Mesenchymal stem cell (in vitro differentiated cells and primary cell): ENCODE measurements at regions not wholly inside any gene's neighbourhood (a gene's known extent, or its start where the extent isn't known, plus 50 kb on each side); places are given as distances from the start of the nearest gene placed in this dataset.
A peak's percentile ranks its signal among the peaks of the same experiment; 100 is the strongest.

Experiments used
- DNase-seq: peaks from one replicate; pipeline ENCODE4 v3.0.0-alpha.2; 2013
- H2AFZ ChIP-seq: one replicate; pipeline ENCODE4 v1.6.1; 2013; ENCODE audit warnings: low read depth, mild to moderate bottlenecking, control low read depth, inconsistent platforms, low read length, moderate library complexity
- H2AK5ac ChIP-seq: 2 replicates; pipeline ENCODE4 v1.6.1; 2013; ENCODE audit warnings: low read length, moderate library complexity, mild to moderate bottlenecking, inconsistent platforms; ENCODE audit not compliant: severe bottlenecking
- H2BK120ac ChIP-seq: one replicate; pipeline ENCODE4 v1.6.1; 2013; ENCODE audit warnings: low read depth, mild to moderate bottlenecking, inconsistent platforms, low read length, moderate library complexity
- H2BK12ac ChIP-seq, 2 experiments: one replicate each; pipeline ENCODE4 v1.6.1; 2013; ENCODE audit warnings: inconsistent platforms in 2 of 2, low read length in 2 of 2, mild to moderate bottlenecking in 2 of 2, moderate library complexity in 2 of 2, control low read depth in 1 of 2
- H2BK15ac ChIP-seq: one replicate; pipeline ENCODE4 v1.6.1; 2013; ENCODE audit warnings: mild to moderate bottlenecking, low read depth, inconsistent platforms; ENCODE audit not compliant: poor library complexity, severe bottlenecking
- H2BK5ac ChIP-seq: 2 replicates; pipeline ENCODE4 v1.6.1; 2013; ENCODE audit warnings: low read depth, mild to moderate bottlenecking, low read length, control low read depth, inconsistent platforms; ENCODE audit not compliant: poor library complexity, severe bottlenecking
- H3K14ac ChIP-seq, 2 experiments: one replicate each; pipeline ENCODE4 v1.6.1; 2013; ENCODE audit warnings: inconsistent platforms in 2 of 2, low read length in 2 of 2, control low read depth in 1 of 2, mild to moderate bottlenecking in 1 of 2, moderate library complexity in 1 of 2
- H3K18ac ChIP-seq, 2 experiments: one replicate each; pipeline ENCODE4 v1.6.1; 2013; ENCODE audit warnings: inconsistent platforms in 2 of 2, low read length in 2 of 2, control low read depth in 1 of 2, low read depth in 1 of 2, mild to moderate bottlenecking in 1 of 2
- H3K23ac ChIP-seq, 2 experiments: one replicate each; pipeline ENCODE4 v1.6.1; 2013; ENCODE audit warnings: inconsistent platforms in 2 of 2, low read length in 2 of 2, mild to moderate bottlenecking in 2 of 2, moderate library complexity in 2 of 2, control low read depth in 1 of 2
- H3K27ac ChIP-seq: 2 replicates; pipeline ENCODE4 v1.5.1; 2013; ENCODE audit warnings: mild to moderate bottlenecking, moderate library complexity, low read length, control low read depth, inconsistent platforms; ENCODE audit not compliant: poor library complexity, severe bottlenecking
- H3K27me3 ChIP-seq, 2 experiments: 2 replicates each; pipeline versions ENCODE4 v1.6.1 to v1.7.0; 2013; ENCODE audit warnings: low read length in 2 of 2, mild to moderate bottlenecking in 2 of 2, moderate library complexity in 2 of 2, control low read depth in 1 of 2, inconsistent platforms in 1 of 2; ENCODE audit not compliant: control insufficient read depth in 1 of 2, insufficient read depth in 1 of 2
- H3K36me3 ChIP-seq, 2 experiments: 2 replicates each; pipeline versions ENCODE4 v1.6.1 to v1.7.0; 2013; ENCODE audit warnings: low read length in 2 of 2, control low read depth in 1 of 2, inconsistent platforms in 1 of 2, low read depth in 1 of 2, mild to moderate bottlenecking in 1 of 2; ENCODE audit not compliant: insufficient read depth in 2 of 2, control insufficient read depth in 1 of 2
- H3K4ac ChIP-seq, 2 experiments: one replicate each; pipeline ENCODE4 v1.6.1; 2013; ENCODE audit warnings: inconsistent platforms in 2 of 2, low read length in 2 of 2, mild to moderate bottlenecking in 2 of 2, moderate library complexity in 2 of 2, control low read depth in 1 of 2, low read depth in 1 of 2
- H3K4me1 ChIP-seq: 2 replicates; pipeline ENCODE4 v1.6.1; 2013; ENCODE audit warnings: low read depth, low read length, control low read depth; ENCODE audit not compliant: control insufficient read depth, insufficient read depth
- H3K4me2 ChIP-seq: 2 replicates; pipeline ENCODE4 v1.6.1; 2013; ENCODE audit warnings: low read length, mild to moderate bottlenecking, inconsistent platforms; ENCODE audit not compliant: poor library complexity, severe bottlenecking
- H3K4me3 ChIP-seq, 2 experiments: 2 replicates each; pipeline versions ENCODE4 v1.5.1 to v1.7.0; 2013; ENCODE audit warnings: low read length in 2 of 2, mild to moderate bottlenecking in 2 of 2, control low read depth in 1 of 2, low read depth in 1 of 2; ENCODE audit not compliant: insufficient read depth in 1 of 2
- H3K79me1 ChIP-seq: replicated peaks from 2 replicates; pipeline ENCODE4 v1.6.1; 2013; ENCODE audit warnings: mild to moderate bottlenecking, control low read depth, low read length, inconsistent platforms; ENCODE audit not compliant: poor library complexity, severe bottlenecking
- H3K9ac ChIP-seq: 2 replicates; pipeline ENCODE4 v1.7.0; 2013; ENCODE audit warnings: mild to moderate bottlenecking, low read length, moderate library complexity
- H3K9me3 ChIP-seq: 2 replicates; pipeline ENCODE4 v1.7.0; 2013; ENCODE audit warnings: mild to moderate bottlenecking, low read length; ENCODE audit not compliant: control insufficient read depth
- H4K8ac ChIP-seq: one replicate; pipeline ENCODE4 v1.6.1; 2013; ENCODE audit warnings: inconsistent platforms, mild to moderate bottlenecking, low read length, moderate library complexity
- H4K91ac ChIP-seq: one replicate; pipeline ENCODE4 v1.6.1; 2013; ENCODE audit warnings: mild to moderate bottlenecking, low read length, inconsistent platforms
- WGBS: methylation state at CpG from one replicate; pipeline ENCODE4 v1.1.7; 2013; ENCODE audit warnings: mixed read lengths; 5-methylcytosine and 5-hydroxymethylcytosine counted together

- H2BK120ac ChIP-seq, result no peak overlapping the region
- no peak overlapping the region for H2BK15ac ChIP-seq
- H3K9ac ChIP-seq, result no peak overlapping the region
- H4K8ac ChIP-seq, result no peak overlapping the region
- no peak for DNase-seq
- H3K4me1 ChIP-seq, result peaks cover 6% of the 10 kb centered on the region
- H3K4ac ChIP-seq, result no peak overlapping the region
- H3K27me3 ChIP-seq, result no peaks in the 10 kb centered on the region
- H2BK5ac ChIP-seq, result no peak overlapping the region
- H3K27ac ChIP-seq, result no peak overlapping the region
- no peaks in the 10 kb centered on the region for H3K36me3 ChIP-seq
- no peak overlapping the region for H3K23ac ChIP-seq
- H3K4me3 ChIP-seq, result no peak overlapping the region
- H2AFZ ChIP-seq, result no peak overlapping the region
- H3K79me1 ChIP-seq, result no peaks in the 10 kb centered on the region
- H3K14ac ChIP-seq, result no peak overlapping the region
- no peak overlapping the region for H4K91ac ChIP-seq
- 90% methylated on average over 2 of the region's 2 CpGs for WGBS
- H2BK12ac ChIP-seq, result no peak overlapping the region
- H3K4me2 ChIP-seq, result no peak overlapping the region
- no peaks in the 10 kb centered on the region for H3K9me3 ChIP-seq
- H2AK5ac ChIP-seq, result no peak overlapping the region
- no peak overlapping the region for H3K18ac ChIP-seq
These were observed 73.9 kb upstream of the NRXN1 start for GRCh38 chr2:51105811-51106210.

- Histone ChIP-seq H2BK120ac (no peak overlapping the region), H3K36me3 (no peaks in the 10 kb centered on the region), H3K9me3 (no peaks in the 10 kb centered on the region), H3K23ac (no peak overlapping the region), H3K27me3 (no peaks in the 10 kb centered on the region), H3K4me3 (no peak overlapping the region), H3K18ac (peak overlapping the region in 1 of 2 experiments; percentile 43), H3K79me1 (no peaks in the 10 kb centered on the region), H3K4ac (peak overlapping the region in 1 of 2 experiments; percentile 24), H3K27ac (no peak overlapping the region), H2BK5ac (no peak overlapping the region), H3K9ac (no peak overlapping the region), H4K91ac (no peak overlapping the region), H2AK5ac (no peak overlapping the region), H2AFZ (no peak overlapping the region), H4K8ac (no peak overlapping the region), H3K14ac (peak overlapping the region in 1 of 2 experiments; percentile 11), H3K4me1 (peaks cover 6% of the 10 kb centered on the region), H2BK15ac (no peak overlapping the region), H3K4me2 (no peak overlapping the region), H2BK12ac (peak overlapping the region in 1 of 2 experiments; percentile 21)
- WGBS, result 18% methylated on average over 6 of the region's 6 CpGs
- peak; percentile 87 for DNase-seq
These were observed 71.3 kb upstream of the NRXN1 start for GRCh38 chr2:51103205-51103604.

- Histone ChIP-seq H3K4me1 (no peaks in the 10 kb centered on the region), H2BK120ac (no peak overlapping the region)
- WGBS, result 93% methylated on average over 4 of the region's 4 CpGs
These were observed 61.1 kb upstream of the NRXN1 start for GRCh38 chr2:51093016-51093415.

GRCh38 chr2:51085420-51086068 is 53.6 kb upstream of the NRXN1 start:
- H2AFZ ChIP-seq, result no peak overlapping the region
- no peak overlapping the region for H3K4me3 ChIP-seq
- H2BK5ac ChIP-seq, result no peak overlapping the region
- H2BK120ac ChIP-seq, result no peak overlapping the region
- H3K36me3 ChIP-seq, result no peaks in the 10 kb centered on the region
- no peak overlapping the region for H3K4me2 ChIP-seq
- H3K27ac ChIP-seq, result no peak overlapping the region
- H3K27me3 ChIP-seq, result no peaks in the 10 kb centered on the region
- no peak overlapping the region for H3K14ac ChIP-seq
- no peak overlapping the region for H3K9ac ChIP-seq
- H3K4me1 ChIP-seq, result no peaks in the 10 kb centered on the region
- H2BK15ac ChIP-seq, result no peak overlapping the region
- no peak overlapping the region for H2AK5ac ChIP-seq
- no peak overlapping the region for H3K18ac ChIP-seq
- H3K23ac ChIP-seq, result no peak overlapping the region
- no peaks in the 10 kb centered on the region for H3K79me1 ChIP-seq
- 81% methylated on average over 3 of the region's 3 CpGs for WGBS
- H2BK12ac ChIP-seq, result no peak overlapping the region
- no peak overlapping the region for H4K8ac ChIP-seq
- DNase-seq, result no peak
- no peak overlapping the region for H3K4ac ChIP-seq
- H3K9me3 ChIP-seq, result no peaks in the 10 kb centered on the region
- no peak overlapping the region for H4K91ac ChIP-seq

More at GRCh38 chr2:51093016-51093415, 61.1 kb upstream of the NRXN1 start:
- no peak overlapping the region for H2BK15ac ChIP-seq
- H3K18ac ChIP-seq, result no peak overlapping the region
- no peak overlapping the region for H2AFZ ChIP-seq
- no peak overlapping the region for H2AK5ac ChIP-seq
- no peak overlapping the region for H2BK12ac ChIP-seq
- no peaks in the 10 kb centered on the region for H3K36me3 ChIP-seq
- H3K14ac ChIP-seq, result no peak overlapping the region
- no peaks in the 10 kb centered on the region for H3K27me3 ChIP-seq
- H2BK5ac ChIP-seq, result no peak overlapping the region
- H3K4ac ChIP-seq, result no peak overlapping the region
- no peak overlapping the region for H3K27ac ChIP-seq
- no peak overlapping the region for H3K23ac ChIP-seq
- no peak overlapping the region for H4K8ac ChIP-seq
- no peak overlapping the region for H3K4me2 ChIP-seq
- DNase-seq, result no peak
- no peak overlapping the region for H4K91ac ChIP-seq
- H3K9ac ChIP-seq, result no peak overlapping the region
- no peak overlapping the region for H3K4me3 ChIP-seq
- H3K9me3 ChIP-seq, result peaks cover 4% of the 10 kb centered on the region
- no peaks in the 10 kb centered on the region for H3K79me1 ChIP-seq
